ENCODE measurements at regions not wholly inside any gene's neighbourhood (a gene's known extent, or its start where the extent isn't known, plus 50 kb on each side); places are given as distances from the start of the nearest gene placed in this dataset.

DNA sequence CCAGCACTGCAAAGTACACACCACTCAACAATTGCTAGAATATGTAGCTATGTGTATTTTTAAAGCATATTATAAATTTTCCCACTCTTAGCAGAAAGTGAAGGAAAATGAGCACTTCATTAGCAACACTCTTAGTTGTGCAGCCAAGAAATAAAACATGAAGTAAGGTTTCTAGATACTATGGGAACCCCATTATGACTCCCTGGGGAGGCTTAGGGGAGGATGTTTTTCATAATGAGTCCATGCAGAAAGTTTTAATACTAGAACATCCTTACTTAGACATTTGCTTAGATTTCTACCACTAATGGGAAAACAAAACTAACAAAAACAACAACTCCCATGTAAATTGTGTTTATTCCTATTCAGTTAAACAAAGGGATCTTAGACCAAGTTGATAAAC lies 148.4 kb upstream of the HDAC9 start:
- H3K36me3 ChIP-seq: no peaks in the 10 kb centered on the region
- no peaks in the 10 kb centered on the region for H3K4me1 ChIP-seq
- no peaks in the 10 kb centered on the region for H3K27me3 ChIP-seq
- DNase-seq: no peak
- no peaks in the 10 kb centered on the region for H3K9me3 ChIP-seq
- no peak overlapping the region for H3K4me3 ChIP-seq
- TF ChIP-seq POLR2A (IDR thresholded peaks at IDR 0.05): no peak
- no peak for TF ChIP-seq CTCF (IDR thresholded peaks at IDR 0.05)
- H3K27ac ChIP-seq: no peak overlapping the region

- DNase-seq: no peak
- no peak overlapping the region for H3K4me3 ChIP-seq
- no peak for TF ChIP-seq CTCF (IDR thresholded peaks at IDR 0.05)
- no peak for TF ChIP-seq POLR2A (IDR thresholded peaks at IDR 0.05)
- H3K36me3 ChIP-seq: no peaks in the 10 kb centered on the region
- no peaks in the 10 kb centered on the region for H3K27me3 ChIP-seq
- H3K4me1 ChIP-seq: no peaks in the 10 kb centered on the region
- H3K27ac ChIP-seq: no peak overlapping the region
- H3K9me3 ChIP-seq: no peaks in the 10 kb centered on the region
These were observed 144.9 kb upstream of the HDAC9 start for GRCh38 chr7:18350678-18351077.

GRCh38 chr7:18352339-18353255 lies 143.0 kb upstream of the HDAC9 start:
- DNase-seq: peak in 2 of 3 donors; percentile 38 to 66
- H3K36me3 ChIP-seq: no peaks in the 10 kb centered on the region
- no peaks in the 10 kb centered on the region for H3K4me1 ChIP-seq
- H3K9me3 ChIP-seq: no peaks in the 10 kb centered on the region
- no peaks in the 10 kb centered on the region for H3K27me3 ChIP-seq
- H3K4me3 ChIP-seq: no peak overlapping the region
- H3K27ac ChIP-seq: no peak overlapping the region
- TF ChIP-seq CTCF (IDR thresholded peaks at IDR 0.05): peak in 4 of 6 experiments; percentile 45 to 68 (median 56)
- no peak for TF ChIP-seq POLR2A (IDR thresholded peaks at IDR 0.05)

- Histone ChIP-seq H3K9me3 (no peaks in the 10 kb centered on the region), H3K4me3 (no peak overlapping the region), H3K27me3 (no peaks in the 10 kb centered on the region), H3K36me3 (no peaks in the 10 kb centered on the region), H3K27ac (no peak overlapping the region), H3K4me1 (no peaks in the 10 kb centered on the region)
- no peak for DNase-seq
- TF ChIP-seq CTCF (IDR thresholded peaks at IDR 0.05) (no peak), POLR2A (IDR thresholded peaks at IDR 0.05) (no peak)
These were observed 142.2 kb upstream of the HDAC9 start for GRCh38 chr7:18353339-18353738.

GRCh38 chr7:18354108-18355085 lies 141.2 kb upstream of the HDAC9 start:
- H3K4me1 ChIP-seq: no peaks in the 10 kb centered on the region
- no peaks in the 10 kb centered on the region for H3K27me3 ChIP-seq
- no peak overlapping the region for H3K4me3 ChIP-seq
- no peak for DNase-seq
- H3K36me3 ChIP-seq: no peaks in the 10 kb centered on the region
- H3K27ac ChIP-seq: no peak overlapping the region
- H3K9me3 ChIP-seq: no peaks in the 10 kb centered on the region
- no peak for TF ChIP-seq CTCF (IDR thresholded peaks at IDR 0.05)

Data from Peyer's patch (tissue), 4 donors.